ENCODE measurements at regions not wholly inside any gene's neighbourhood (a gene's known extent, or its start where the extent isn't known, plus 50 kb on each side); places are given as distances from the start of the nearest gene placed in this dataset.

- TF ChIP-seq EZH2 (IDR thresholded peaks at IDR 0.05; ENCODE audit: borderline replicate concordance, insufficient read depth, low read length, poor library complexity, severe bottlenecking) (no peak), EP300 (conservative IDR thresholded peaks at IDR 0.05; ENCODE audit: poor library complexity, severe bottlenecking) (no peak), CTCF (IDR thresholded peaks at IDR 0.05; ENCODE audit: poor library complexity, severe bottlenecking) (no peak), MXI1 (conservative IDR thresholded peaks at IDR 0.05; ENCODE audit: poor library complexity, severe bottlenecking) (no peak)
Measured at GRCh38 chr2:102886216-102886893, 124.5 kb downstream of the TMEM182 start.

Measured in neural cell (in vitro differentiated cells).